SK-N-SH (cell line): ENCODE measurements at regions not wholly inside any gene's neighbourhood (a gene's known extent, or its start where the extent isn't known, plus 50 kb on each side); places are given as distances from the start of the nearest gene placed in this dataset.
A peak's percentile ranks its signal among the peaks of the same experiment; 100 is the strongest.

ENCODE experiments used
- CTCF ChIA-PET: fragments of 300-600, 350-600 bp; formaldehyde crosslinking; extraction: SDS; loops from one replicate; lab custom pipeline; 2021; lab: Yijun Ruan, JAX
- POLR2A ChIA-PET: fragments of 350-600 bp; sonication (Branson Sonifier 250); formaldehyde crosslinking; extraction: SDS; loops from one replicate; lab custom pipeline; 2020; ENCODE audit warnings: antibody characterized with exemption, inconsistent platforms; lab: Yijun Ruan, JAX
- DNase-seq: peaks from one replicate; pipeline ENCODE4 v3.0.0; 2012
- H2AFZ ChIP-seq: fragments of 200-600 bp; sonication (generic); 2 replicates; pipeline ENCODE4 v1.8.1; 2016; ENCODE audit warnings: antibody characterized with exemption, mild to moderate bottlenecking, low read depth
- H3F3A ChIP-seq: fragments of 200-600 bp; sonication (generic); replicated peaks from 2 replicates; pipeline ENCODE3; 2016; ENCODE audit warnings: antibody characterized with exemption, mild to moderate bottlenecking; ENCODE audit not compliant: insufficient read depth
- H3K27ac ChIP-seq, 2 experiments: fragments of 200-500 bp in 1 of 2; fragments of 200-600 bp in 1 of 2; sonication (Bioruptor generic) in 1 of 2; sonication (generic), shearing (Covaris generic) in 1 of 2; 2 replicates each; pipeline versions ENCODE4 v1.5.1 to v1.6.1; 2014 to 2016; ENCODE audit warnings: low read depth in 2 of 2, inconsistent platforms in 1 of 2, low read length in 1 of 2, mild to moderate bottlenecking in 1 of 2, mixed read lengths in 1 of 2
- H3K27me3 ChIP-seq: fragments of 200-600 bp; sonication (generic), shearing (Covaris generic); 2 replicates; pipeline ENCODE4 v1.6.1; 2016; ENCODE audit warnings: mixed run types; ENCODE audit not compliant: insufficient read depth
- H3K36me3 ChIP-seq, 2 experiments: fragments of 200-500 bp in 1 of 2; fragments of 200-600 bp in 1 of 2; sonication (Bioruptor generic) in 1 of 2; sonication (generic) in 1 of 2; replicated peaks in 1 of 2; 2 replicates each; pipeline versions ENCODE3 to v1.5.1; 2014 to 2016; ENCODE audit warnings: low read length in 1 of 2, mild to moderate bottlenecking in 1 of 2; ENCODE audit not compliant: insufficient read depth in 2 of 2, control insufficient read depth in 1 of 2
- H3K4me1 ChIP-seq, 2 experiments: fragments of 200-500 bp in 1 of 2; fragments of 200-600 bp in 1 of 2; sonication (Bioruptor generic) in 1 of 2; sonication (generic), shearing (Covaris generic) in 1 of 2; 2 replicates each; pipeline versions ENCODE4 v1.5.1 to v1.6.1; 2014 to 2016; ENCODE audit warnings: low read depth in 1 of 2, low read length in 1 of 2, mixed run types in 1 of 2; ENCODE audit not compliant: insufficient read depth in 2 of 2, control insufficient read depth in 1 of 2
- H3K4me2 ChIP-seq: fragments of 200-600 bp; sonication (generic), shearing (Covaris generic); 2 replicates; pipeline ENCODE4 v1.6.1; 2017; ENCODE audit warnings: mixed run types
- H3K4me3 ChIP-seq, 2 experiments: fragments of 200-500 bp in 1 of 2; fragments of 200-600 bp in 1 of 2; sonication (Bioruptor generic) in 1 of 2; sonication (generic), shearing (Covaris generic) in 1 of 2; 2 replicates each; pipeline versions ENCODE4 v1.5.1 to v1.8.1; 2014 to 2016; ENCODE audit warnings: low read depth in 2 of 2, inconsistent platforms in 1 of 2, low read length in 1 of 2, mild to moderate bottlenecking in 1 of 2, mixed read lengths in 1 of 2, moderate library complexity in 1 of 2
- H3K79me2 ChIP-seq: fragments of 200-600 bp; sonication (generic); 2 replicates; pipeline ENCODE4 v1.8.1; 2017; ENCODE audit warnings: mild to moderate bottlenecking; ENCODE audit not compliant: insufficient read depth
- H3K9ac ChIP-seq: fragments of 200-600 bp; sonication (generic); 2 replicates; pipeline ENCODE4 v1.6.1; 2017; ENCODE audit warnings: mixed run types
- H3K9me2 ChIP-seq: fragments of 200-600 bp; sonication (generic); 2 replicates; pipeline ENCODE4 v1.6.1; 2017; ENCODE audit warnings: mixed run types
- H3K9me3 ChIP-seq: fragments of 200-600 bp; sonication (generic); 2 replicates; pipeline ENCODE4 v1.6.1; 2017; ENCODE audit warnings: mixed run types, mild to moderate bottlenecking, moderate library complexity
- H4K20me1 ChIP-seq: fragments of 200-600 bp; sonication (generic); 2 replicates; pipeline ENCODE4 v1.6.1; 2017; ENCODE audit warnings: mild to moderate bottlenecking, mixed run types; ENCODE audit not compliant: insufficient read depth
- CHD2 ChIP-seq: fragments of 150-350 bp; IDR thresholded peaks from 2 replicates; pipeline ENCODE4 v1.6.1; 2018; ENCODE audit warnings: low read length; ENCODE audit not compliant: partially characterized antibody
- EP300 ChIP-seq, 2 experiments: IDR thresholded peaks; 2 replicates each; pipeline versions ENCODE4 v1.4.0 to v1.6.1; 2012; ENCODE audit warnings: borderline replicate concordance in 1 of 2, low read depth in 1 of 2, low read length in 1 of 2
- EZH2phosphoT487 ChIP-seq: fragments of 200-600 bp; sonication (generic); IDR thresholded peaks from 2 replicates; pipeline ENCODE4 v1.6.1; 2017; ENCODE audit warnings: low read depth, mixed run types, mild to moderate bottlenecking, antibody characterized with exemption, moderate library complexity, borderline replicate concordance
- GATA2 ChIP-seq: sonication (generic); formaldehyde crosslinking; IDR thresholded peaks from 2 replicates; pipeline ENCODE4 v1.5.0; 2020; ENCODE audit warnings: mild to moderate bottlenecking, missing genetic modification reagents
- JUND ChIP-seq: IDR thresholded peaks from 2 replicates; pipeline ENCODE4 v1.4.0; 2012
- MEF2A ChIP-seq: IDR thresholded peaks from 2 replicates; pipeline ENCODE4 v1.4.0; 2012; ENCODE audit warnings: low read depth, borderline replicate concordance
- MXI1 ChIP-seq: IDR thresholded peaks from 2 replicates; pipeline ENCODE4 v1.6.1; 2012; ENCODE audit warnings: mild to moderate bottlenecking, low read depth, low read length, improper control_type of control experiment
- NRF1 ChIP-seq: IDR thresholded peaks from 2 replicates; pipeline ENCODE4 v1.6.1; 2012; ENCODE audit warnings: low read depth, mild to moderate bottlenecking, low read length
- RAD21 ChIP-seq: IDR thresholded peaks from 2 replicates; pipeline ENCODE4 v1.6.1; 2012; ENCODE audit warnings: mild to moderate bottlenecking, low read length
- RCOR1 ChIP-seq: fragments of 150-350 bp; IDR thresholded peaks from 2 replicates; pipeline ENCODE4 v1.6.1; 2017; ENCODE audit warnings: antibody characterized with exemption, low read length
- RXRA ChIP-seq: IDR thresholded peaks from 2 replicates; pipeline ENCODE4 v1.4.0; 2012; ENCODE audit warnings: low read depth, mild to moderate bottlenecking, borderline replicate concordance
- SIN3A ChIP-seq: IDR thresholded peaks from 2 replicates; pipeline ENCODE4 v1.6.1; 2012; ENCODE audit warnings: low read depth, mild to moderate bottlenecking, low read length, moderate library complexity, borderline replicate concordance
- SMC3 ChIP-seq: IDR thresholded peaks from 2 replicates; pipeline ENCODE4 v1.6.1; 2012; ENCODE audit warnings: low read depth, low read length, improper control_type of control experiment
- TCF12 ChIP-seq: IDR thresholded peaks from 2 replicates; pipeline ENCODE4 v1.4.0; 2012
- YY1 ChIP-seq: IDR thresholded peaks from 2 replicates; pipeline ENCODE4 v1.4.0; 2012; ENCODE audit warnings: low read depth, mild to moderate bottlenecking
- WGBS: methylation state at CpG from one replicate; pipeline ENCODE4 v1.1.6; 2017; ENCODE audit warnings: low lambda C conversion rate; 5-methylcytosine and 5-hydroxymethylcytosine counted together
- TF ChIP-seq, protein P1 (sequence below): fragments of 150-350 bp; IDR thresholded peaks from 2 replicates; pipeline ENCODE4 v1.6.1; 2017; ENCODE audit warnings: antibody characterized with exemption, low read length, low read depth, borderline replicate concordance
- TF ChIP-seq, protein P2 (sequence below): IDR thresholded peaks from 2 replicates; pipeline ENCODE4 v1.4.0; 2012; ENCODE audit warnings: low read depth, borderline replicate concordance
- TF ChIP-seq, protein P3 (sequence below): IDR thresholded peaks from 2 replicates; pipeline ENCODE4 v1.4.0; 2012; ENCODE audit warnings: low read depth
- TF ChIP-seq, protein P4 (sequence below): IDR thresholded peaks from 2 replicates; pipeline ENCODE4; 2012
- TF ChIP-seq, protein P5 (sequence below): IDR thresholded peaks from 2 replicates; pipeline ENCODE4 v1.6.1; 2012; ENCODE audit warnings: mild to moderate bottlenecking, low read depth, low read length, moderate library complexity

DNA sequence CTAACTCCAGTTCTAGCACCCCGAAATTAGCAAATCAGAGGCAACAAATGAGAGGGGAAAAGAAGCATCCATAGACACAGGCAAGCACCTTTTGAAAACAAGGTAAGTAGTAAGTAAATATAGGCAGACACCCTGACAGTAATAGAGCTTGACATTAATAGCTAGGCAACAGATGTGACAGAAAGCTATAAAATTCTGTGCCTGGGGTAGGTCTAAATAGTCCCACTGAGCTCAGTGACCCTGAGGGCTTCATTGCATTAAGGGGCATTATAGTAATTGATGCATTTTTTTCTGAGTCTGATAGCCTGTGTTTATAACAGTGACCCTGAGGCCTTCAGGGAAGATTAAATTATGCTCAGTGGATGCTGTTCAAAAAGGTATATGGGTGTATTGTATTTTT lies 197.1 kb downstream of the HIPK3 start:
- no peak overlapping the region for H2AFZ ChIP-seq
- WGBS: 54% methylated on average over 1 of the region's 1 CpG
- TF ChIP-seq RCOR1 (peak; percentile 67; the same call in 1 of the 2 replicates), RAD21 (no peak), CHD2 (peak; percentile 48), JUND (no peak), GATA2 (peak; percentile 52), EP300 (IDR thresholded peaks at IDR 0.05; ENCODE audit: borderline replicate concordance in 1 of 2, low read depth in 1 of 2, low read length in 1 of 2) (peak in 1 of 2 experiments; percentile 68; a peak in 2 of 4 replicates)
- TF ChIP-seq, all 33 proteins: peak for 4
- H3K27me3 ChIP-seq: no peaks in the 10 kb centered on the region
- no peak overlapping the region for H3K9ac ChIP-seq
- peak overlapping the region; percentile 81 to 90 for H3K27ac ChIP-seq
- H3K9me2 ChIP-seq: no peaks in the 10 kb centered on the region
- no peaks in the 10 kb centered on the region for H3K9me3 ChIP-seq
- POLR2A ChIA-PET: interaction anchor here (0.7 kb wide), 1 partner anchor 248 kb away, joined by 4 read pairs; no protein-coding TSS in a partner anchor
- H3F3A ChIP-seq: peaks cover 27% of the 10 kb centered on the region
- peak; percentile 62 for DNase-seq
- H3K4me1 ChIP-seq: peaks cover 9 to 26% of the 10 kb centered on the region in 2 experiments
- CTCF ChIA-PET: interaction anchor here (0.6 kb wide), 1 partner anchor 193 kb away, joined by 3 read pairs; no protein-coding TSS in a partner anchor
- no peak overlapping the region for H3K4me2 ChIP-seq
- H3K79me2 ChIP-seq: peaks cover 97% of the 10 kb centered on the region
- H4K20me1 ChIP-seq: 0 out of 2 replicates have a peak, but pooled peaks cover 7% of the 10 kb centered on the region
- H3K4me3 ChIP-seq: no peak overlapping the region
- H3K36me3 ChIP-seq: peaks cover 0 to 4% of the 10 kb centered on the region in 2 experiments

DNA sequence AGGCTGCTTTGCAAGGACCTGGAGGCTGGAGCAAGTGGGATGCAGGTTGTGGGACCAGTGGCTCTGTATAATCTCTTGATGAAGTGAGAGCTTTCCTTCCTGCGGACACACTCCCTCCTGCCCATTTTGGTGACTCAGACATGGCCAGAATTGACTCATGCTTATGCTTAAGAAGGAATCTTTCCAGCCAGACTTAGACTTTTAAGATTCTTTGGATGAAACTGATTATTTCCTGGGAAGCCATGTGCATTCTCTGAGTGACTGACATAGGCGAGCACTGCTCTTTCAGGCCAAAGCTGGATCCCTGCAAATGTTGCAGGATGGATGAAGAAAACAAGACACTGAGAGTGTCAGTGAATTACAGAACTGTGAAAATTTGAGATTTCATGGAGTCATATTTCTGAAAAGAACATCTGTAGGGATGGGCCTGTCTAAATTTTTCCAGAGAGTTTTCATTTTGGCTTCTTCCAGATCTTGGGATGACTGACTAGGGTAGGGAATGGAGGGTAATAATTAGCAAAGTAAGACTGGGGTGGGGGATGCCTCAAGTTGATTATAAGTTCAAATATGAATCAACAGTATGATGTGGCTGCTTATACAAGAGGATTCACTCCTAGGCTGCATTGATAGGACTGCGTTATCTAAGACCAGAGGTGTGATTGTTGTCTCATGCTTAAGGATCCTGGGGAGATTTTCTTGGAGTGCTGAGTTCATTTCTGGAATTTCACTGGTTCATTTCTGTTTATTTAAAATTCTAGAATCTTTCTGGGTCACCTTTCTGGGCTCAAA lies 195.8 kb downstream of the HIPK3 start:
- CTCF ChIA-PET: interaction anchor here (1.4 kb wide), 1 partner anchor 10 kb away, joined by 6 read pairs; no protein-coding TSS in a partner anchor
- WGBS: 34% methylated on average over 3 of the region's 3 CpGs
- TF ChIP-seq, protein P1, sequence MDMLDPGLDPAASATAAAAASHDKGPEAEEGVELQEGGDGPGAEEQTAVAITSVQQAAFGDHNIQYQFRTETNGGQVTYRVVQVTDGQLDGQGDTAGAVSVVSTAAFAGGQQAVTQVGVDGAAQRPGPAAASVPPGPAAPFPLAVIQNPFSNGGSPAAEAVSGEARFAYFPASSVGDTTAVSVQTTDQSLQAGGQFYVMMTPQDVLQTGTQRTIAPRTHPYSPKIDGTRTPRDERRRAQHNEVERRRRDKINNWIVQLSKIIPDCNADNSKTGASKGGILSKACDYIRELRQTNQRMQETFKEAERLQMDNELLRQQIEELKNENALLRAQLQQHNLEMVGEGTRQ: no peak
- TF ChIP-seq NRF1 (no peak), SIN3A (peak; percentile 91; the same call in 1 of the 2 replicates), TCF12 (peak; percentile 92), MXI1 (no peak), GATA2 (no peak), MEF2A (peak; percentile 29; the same call in 1 of the 2 replicates), YY1 (peak; percentile 66; the same call in 1 of the 2 replicates), RXRA (no peak; the same call in 1 of the 2 replicates), SMC3 (no peak), EZH2phosphoT487 (no peak)
- TF ChIP-seq, protein P2, sequence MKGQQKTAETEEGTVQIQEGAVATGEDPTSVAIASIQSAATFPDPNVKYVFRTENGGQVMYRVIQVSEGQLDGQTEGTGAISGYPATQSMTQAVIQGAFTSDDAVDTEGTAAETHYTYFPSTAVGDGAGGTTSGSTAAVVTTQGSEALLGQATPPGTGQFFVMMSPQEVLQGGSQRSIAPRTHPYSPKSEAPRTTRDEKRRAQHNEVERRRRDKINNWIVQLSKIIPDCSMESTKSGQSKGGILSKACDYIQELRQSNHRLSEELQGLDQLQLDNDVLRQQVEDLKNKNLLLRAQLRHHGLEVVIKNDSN: no peak
- TF ChIP-seq, protein P3, sequence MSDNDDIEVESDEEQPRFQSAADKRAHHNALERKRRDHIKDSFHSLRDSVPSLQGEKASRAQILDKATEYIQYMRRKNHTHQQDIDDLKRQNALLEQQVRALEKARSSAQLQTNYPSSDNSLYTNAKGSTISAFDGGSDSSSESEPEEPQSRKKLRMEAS: peak; percentile 73
- TF ChIP-seq, protein P4, sequence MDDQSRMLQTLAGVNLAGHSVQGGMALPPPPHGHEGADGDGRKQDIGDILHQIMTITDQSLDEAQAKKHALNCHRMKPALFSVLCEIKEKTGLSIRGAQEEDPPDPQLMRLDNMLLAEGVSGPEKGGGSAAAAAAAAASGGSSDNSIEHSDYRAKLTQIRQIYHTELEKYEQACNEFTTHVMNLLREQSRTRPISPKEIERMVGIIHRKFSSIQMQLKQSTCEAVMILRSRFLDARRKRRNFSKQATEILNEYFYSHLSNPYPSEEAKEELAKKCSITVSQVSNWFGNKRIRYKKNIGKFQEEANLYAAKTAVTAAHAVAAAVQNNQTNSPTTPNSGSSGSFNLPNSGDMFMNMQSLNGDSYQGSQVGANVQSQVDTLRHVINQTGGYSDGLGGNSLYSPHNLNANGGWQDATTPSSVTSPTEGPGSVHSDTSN: peak; percentile 80
- TF ChIP-seq, protein P5, sequence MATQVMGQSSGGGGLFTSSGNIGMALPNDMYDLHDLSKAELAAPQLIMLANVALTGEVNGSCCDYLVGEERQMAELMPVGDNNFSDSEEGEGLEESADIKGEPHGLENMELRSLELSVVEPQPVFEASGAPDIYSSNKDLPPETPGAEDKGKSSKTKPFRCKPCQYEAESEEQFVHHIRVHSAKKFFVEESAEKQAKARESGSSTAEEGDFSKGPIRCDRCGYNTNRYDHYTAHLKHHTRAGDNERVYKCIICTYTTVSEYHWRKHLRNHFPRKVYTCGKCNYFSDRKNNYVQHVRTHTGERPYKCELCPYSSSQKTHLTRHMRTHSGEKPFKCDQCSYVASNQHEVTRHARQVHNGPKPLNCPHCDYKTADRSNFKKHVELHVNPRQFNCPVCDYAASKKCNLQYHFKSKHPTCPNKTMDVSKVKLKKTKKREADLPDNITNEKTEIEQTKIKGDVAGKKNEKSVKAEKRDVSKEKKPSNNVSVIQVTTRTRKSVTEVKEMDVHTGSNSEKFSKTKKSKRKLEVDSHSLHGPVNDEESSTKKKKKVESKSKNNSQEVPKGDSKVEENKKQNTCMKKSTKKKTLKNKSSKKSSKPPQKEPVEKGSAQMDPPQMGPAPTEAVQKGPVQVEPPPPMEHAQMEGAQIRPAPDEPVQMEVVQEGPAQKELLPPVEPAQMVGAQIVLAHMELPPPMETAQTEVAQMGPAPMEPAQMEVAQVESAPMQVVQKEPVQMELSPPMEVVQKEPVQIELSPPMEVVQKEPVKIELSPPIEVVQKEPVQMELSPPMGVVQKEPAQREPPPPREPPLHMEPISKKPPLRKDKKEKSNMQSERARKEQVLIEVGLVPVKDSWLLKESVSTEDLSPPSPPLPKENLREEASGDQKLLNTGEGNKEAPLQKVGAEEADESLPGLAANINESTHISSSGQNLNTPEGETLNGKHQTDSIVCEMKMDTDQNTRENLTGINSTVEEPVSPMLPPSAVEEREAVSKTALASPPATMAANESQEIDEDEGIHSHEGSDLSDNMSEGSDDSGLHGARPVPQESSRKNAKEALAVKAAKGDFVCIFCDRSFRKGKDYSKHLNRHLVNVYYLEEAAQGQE: no peak

More for the DNA sequence above, 195.8 kb downstream of the HIPK3 start:
- Histone ChIP-seq H3K27ac (peak overlapping the region; percentile 81 to 90), H3K9ac (peak overlapping the region; percentile 24; the same call in 1 of the 2 replicates), H4K20me1 (no peaks in the 10 kb centered on the region; the same call in 1 of the 2 replicates), H2AFZ (no peak overlapping the region), H3K4me2 (peak overlapping the region; percentile 61; the same call in 1 of the 2 replicates), H3K36me3 (peaks cover 0 to 4% of the 10 kb centered on the region in 2 experiments), H3K9me3 (no peaks in the 10 kb centered on the region), H3F3A (peaks cover 40% of the 10 kb centered on the region), H3K79me2 (peaks cover 97% of the 10 kb centered on the region), H3K4me3 (no peak overlapping the region), H3K27me3 (no peaks in the 10 kb centered on the region), H3K9me2 (no peaks in the 10 kb centered on the region), H3K4me1 (peaks cover 9 to 38% of the 10 kb centered on the region in 2 experiments)
- POLR2A ChIA-PET: no interaction called here
- DNase-seq: no peak
